GM18502 (cell line): ENCODE measurements at regions not wholly inside any gene's neighbourhood (a gene's known extent, or its start where the extent isn't known, plus 50 kb on each side); places are given as distances from the start of the nearest gene placed in this dataset.
"Not testable (repeated sequence)": the region's sequence is repeated elsewhere in the genome, so short reads cannot be mapped to it uniquely, and the experiment has no call there.

Source experiments
- ATAC-seq: cut with Tn5 transposase; IDR thresholded peaks from one replicate; pipeline ENCODE4 v1.9.1; 2021; ENCODE audit warnings: mild to moderate bottlenecking; ENCODE audit not compliant: unreplicated experiment, poor library complexity

- ATAC-seq: no peak
These were observed 276.3 kb downstream of the DUSP6 start for GRCh38 chr12:89075880-89076540.

- no peak for ATAC-seq
These were observed 278.6 kb downstream of the DUSP6 start for GRCh38 chr12:89073659-89074058.

GRCh38 chr12:89073027-89073398 lies 279.3 kb downstream of the DUSP6 start:
- ATAC-seq: no peak

- no peak for ATAC-seq
These were observed 279.8 kb downstream of the DUSP6 start for GRCh38 chr12:89072294-89073026.

GRCh38 chr12:89070603-89071002 lies 281.7 kb downstream of the DUSP6 start:
- ATAC-seq: no peak

GRCh38 chr12:89069431-89069830 lies 282.9 kb downstream of the DUSP6 start:
- no peak for ATAC-seq

GRCh38 chr12:89067421-89068187 lies 284.7 kb downstream of the DUSP6 start:
- no peak for ATAC-seq

GRCh38 chr12:89064780-89065179 lies 287.5 kb downstream of the DUSP6 start:
- no peak for ATAC-seq

GRCh38 chr12:89064151-89064550 lies 288.1 kb downstream of the DUSP6 start:
- no peak for ATAC-seq

- no peak for ATAC-seq
These were observed 289.3 kb downstream of the DUSP6 start for GRCh38 chr12:89062996-89063395.

GRCh38 chr12:89059721-89060541 lies 292.4 kb downstream of the DUSP6 start:
- no peak for ATAC-seq

- ATAC-seq: no peak
These were observed 293.2 kb downstream of the DUSP6 start for GRCh38 chr12:89059056-89059455.

- no peak for ATAC-seq
These were observed 293.9 kb downstream of the DUSP6 start for GRCh38 chr12:89058402-89058801.

GRCh38 chr12:89053817-89054216 lies 298.5 kb downstream of the DUSP6 start:
- ATAC-seq: not testable (repeated sequence)

- peak; percentile 87 for ATAC-seq
These were observed 301.1 kb downstream of the DUSP6 start for GRCh38 chr12:89051065-89051677.

GRCh38 chr12:89047856-89048418 lies 304.4 kb downstream of the DUSP6 start:
- ATAC-seq: no peak

- ATAC-seq: no peak
These were observed 311.2 kb downstream of the DUSP6 start for GRCh38 chr12:89041078-89041477.

GRCh38 chr12:89040146-89040964 lies 311.9 kb downstream of the DUSP6 start:
- peak; percentile 98 for ATAC-seq
